ENCODE measurements at regions not wholly inside any gene's neighbourhood (a gene's known extent, or its start where the extent isn't known, plus 50 kb on each side); places are given as distances from the start of the nearest gene placed in this dataset.

- CTCF ChIA-PET, result interaction anchor here (1.0 kb wide), 1 partner anchor 30 kb away, joined by 4 read pairs; no protein-coding TSS in a partner anchor
- Histone ChIP-seq H3K9me3 (ENCODE audit: control insufficient read depth, insufficient read depth, low read length) (no peaks in the 10 kb centered on the region), H3K27me3 (ENCODE audit: control insufficient read depth, insufficient read depth, low read length) (peaks cover 3% of the 10 kb centered on the region), H3K27ac (ENCODE audit: low read depth, low read length) (no peak overlapping the region), H3K4me3 (ENCODE audit: low read depth, low read length) (no peak overlapping the region)
- DNase-seq (ENCODE audit: low read depth, low spot score), result no peak
- TF ChIP-seq CTCF (IDR thresholded peaks at IDR 0.05; ENCODE audit: low read depth, low read length), result no peak
- POLR2A ChIA-PET, result no interaction called here
Observed at GRCh38 chr4:121277194-121278105, 103.4 kb downstream of the QRFPR start.

- H3K4me3 ChIP-seq (ENCODE audit: low read depth, low read length), result no peak overlapping the region
- no peak for DNase-seq (ENCODE audit: low read depth, low spot score)
- ChIA-PET POLR2A (no interaction called here), CTCF (interaction anchor here (2.3 to 3.5 kb wide), 2 partner anchors 22 to 81 kb away, joined by 17 read pairs; no protein-coding TSS in a partner anchor)
- H3K9me3 ChIP-seq (ENCODE audit: control insufficient read depth, insufficient read depth, low read length), result no peaks in the 10 kb centered on the region
- H3K27me3 ChIP-seq (ENCODE audit: control insufficient read depth, insufficient read depth, low read length), result no peaks in the 10 kb centered on the region
- TF ChIP-seq CTCF (IDR thresholded peaks at IDR 0.05; ENCODE audit: low read depth, low read length), result no peak
- H3K27ac ChIP-seq (ENCODE audit: low read depth, low read length), result no peak overlapping the region
Observed at GRCh38 chr4:121273191-121273590, 107.6 kb downstream of the QRFPR start.

GRCh38 chr4:121272526-121272925 is 108.3 kb downstream of the QRFPR start:
- CTCF ChIA-PET, result interaction anchor here (0.7 to 3.5 kb wide), 4 partner anchors 21 to 98 kb away, joined by 5 to 17 read pairs (median 11); no protein-coding TSS in a partner anchor
- Histone ChIP-seq H3K9me3 (ENCODE audit: control insufficient read depth, insufficient read depth, low read length) (no peaks in the 10 kb centered on the region), H3K27ac (ENCODE audit: low read depth, low read length) (no peak overlapping the region), H3K27me3 (ENCODE audit: control insufficient read depth, insufficient read depth, low read length) (no peaks in the 10 kb centered on the region), H3K4me3 (ENCODE audit: low read depth, low read length) (no peak overlapping the region)
- TF ChIP-seq CTCF (IDR thresholded peaks at IDR 0.05; ENCODE audit: low read depth, low read length), result no peak
- peak; percentile 24 for DNase-seq (ENCODE audit: low read depth, low spot score)
- POLR2A ChIA-PET, result no interaction called here

GRCh38 chr4:121270389-121270788 is 106.3 kb upstream of the TNIP3 start:
- CTCF ChIA-PET, result no interaction called here
- Histone ChIP-seq H3K27ac (ENCODE audit: low read depth, low read length) (no peak overlapping the region), H3K27me3 (ENCODE audit: control insufficient read depth, insufficient read depth, low read length) (no peaks in the 10 kb centered on the region), H3K9me3 (ENCODE audit: control insufficient read depth, insufficient read depth, low read length) (no peaks in the 10 kb centered on the region), H3K4me3 (ENCODE audit: low read depth, low read length) (no peak overlapping the region)
- no peak for TF ChIP-seq CTCF (IDR thresholded peaks at IDR 0.05; ENCODE audit: low read depth, low read length)
- DNase-seq (ENCODE audit: low read depth, low spot score), result no peak
- POLR2A ChIA-PET, result no interaction called here

- ChIA-PET POLR2A (no interaction called here), CTCF (interaction anchor here (0.8 kb wide), 1 partner anchor 77 kb away, joined by 3 read pairs; no protein-coding TSS in a partner anchor)
- H3K27ac ChIP-seq (ENCODE audit: low read depth, low read length), result no peak overlapping the region
- no peaks in the 10 kb centered on the region for H3K9me3 ChIP-seq (ENCODE audit: control insufficient read depth, insufficient read depth, low read length)
- no peak for TF ChIP-seq CTCF (IDR thresholded peaks at IDR 0.05; ENCODE audit: low read depth, low read length)
- no peak for DNase-seq (ENCODE audit: low read depth, low spot score)
- no peak overlapping the region for H3K4me3 ChIP-seq (ENCODE audit: low read depth, low read length)
- H3K27me3 ChIP-seq (ENCODE audit: control insufficient read depth, insufficient read depth, low read length), result no peaks in the 10 kb centered on the region
Observed at GRCh38 chr4:121269001-121269400, 104.9 kb upstream of the TNIP3 start.
